Tibial nerve (tissue), 4 donors: ENCODE measurements at regions not wholly inside any gene's neighbourhood (a gene's known extent, or its start where the extent isn't known, plus 50 kb on each side); places are given as distances from the start of the nearest gene placed in this dataset.
"Not testable (repeated sequence)": the region's sequence is repeated elsewhere in the genome, so short reads cannot be mapped to it uniquely, and the experiment has no call there.

Experiments used
- DNase-seq, 2 donors: peaks; one replicate each; pipeline ENCODE4 v3.0.0-alpha.2; 2019; ENCODE audit warnings: low spot score in 2 of 2
- H3K27ac ChIP-seq, 4 donors: fragments of 200-600 bp; sonication (generic) in 3 of 4; one replicate each; pipeline ENCODE4 v1.5.1; 2017 to 2019; ENCODE audit warnings: mild to moderate bottlenecking in 1 of 4
- H3K27me3 ChIP-seq, 2 donors: fragments of 200-600 bp; sonication (generic) in 1 of 2; one replicate each; pipeline versions ENCODE4 v1.5.1 to v1.6.0; 2017 to 2019
- H3K36me3 ChIP-seq, 3 donors: fragments of 200-600 bp; sonication (generic); one replicate each; pipeline ENCODE4 v1.5.1; 2018 to 2019
- H3K4me1 ChIP-seq, 4 donors: fragments of 200-600 bp; sonication (generic) in 3 of 4; one replicate each; pipeline ENCODE4 v1.5.1; 2017 to 2019
- H3K4me3 ChIP-seq, 4 donors: fragments of 200-600 bp; sonication (generic) in 3 of 4; one replicate each; pipeline ENCODE4 v1.5.1; 2017 to 2019; ENCODE audit warnings: mild to moderate bottlenecking in 1 of 4, moderate library complexity in 1 of 4
- H3K9me3 ChIP-seq, 4 donors: fragments of 200-600 bp; sonication (generic) in 3 of 4; one replicate each; pipeline ENCODE4 v1.5.1; 2017 to 2019
- CTCF ChIP-seq, 5 experiments: fragments of 200-600 bp in 3 of 5; fragments of 450-650 bp in 2 of 5; sonication (generic) in 3 of 5; IDR thresholded peaks; one replicate each; pipeline ENCODE4 v1.5.1; 2016 to 2019; ENCODE audit warnings: antibody characterized with exemption in 5 of 5, mild to moderate bottlenecking in 3 of 5, moderate library complexity in 2 of 5
- EP300 ChIP-seq, 2 donors: sonication (generic); formaldehyde crosslinking; IDR thresholded peaks; one replicate each; pipeline ENCODE4 v1.6.1; 2017; ENCODE audit warnings: antibody characterized with exemption in 2 of 2, mild to moderate bottlenecking in 1 of 2
- POLR2A ChIP-seq, 2 donors: fragments of 450-650 bp; IDR thresholded peaks; one replicate each; pipeline ENCODE4 v1.6.1; 2017; ENCODE audit warnings: antibody characterized with exemption in 2 of 2, mild to moderate bottlenecking in 2 of 2, moderate library complexity in 2 of 2
- WGBS, 2 donors: methylation state at CpG; one replicate each; pipeline ENCODE4 v1.1.5; 2018; 5-methylcytosine and 5-hydroxymethylcytosine counted together

GRCh38 chrX:96483647-96484160 is 200.9 kb upstream of the DIAPH2 start:
- H3K27ac ChIP-seq = no peak overlapping the region
- no peak overlapping the region for H3K4me3 ChIP-seq
- H3K9me3 ChIP-seq = no peaks in the 10 kb centered on the region
- H3K4me1 ChIP-seq = no peaks in the 10 kb centered on the region
- TF ChIP-seq EP300 (IDR thresholded peaks at IDR 0.05) (no peak), POLR2A (IDR thresholded peaks at IDR 0.05) (no peak), CTCF (IDR thresholded peaks at IDR 0.05) (no peak)
- H3K36me3 ChIP-seq = no peaks in the 10 kb centered on the region
- no peak for DNase-seq
- no peaks in the 10 kb centered on the region for H3K27me3 ChIP-seq
- WGBS, 2 donors = 81 to 97% methylated on average over 2 of the region's 2 CpGs

- H3K27ac ChIP-seq, H3K4me1 ChIP-seq, DNase-seq, H3K4me3 ChIP-seq, H3K27me3 ChIP-seq, H3K9me3 ChIP-seq, H3K36me3 ChIP-seq: not testable (repeated sequence)
- 79 to 98% methylated on average over 9 to 11 of the region's 11 CpGs for WGBS, 2 donors
Observed at GRCh38 chrX:96486687-96487086, 198.0 kb upstream of the DIAPH2 start.

- no peaks in the 10 kb centered on the region for H3K4me1 ChIP-seq
- TF ChIP-seq EP300 (IDR thresholded peaks at IDR 0.05) (no peak), CTCF (IDR thresholded peaks at IDR 0.05) (no peak), POLR2A (IDR thresholded peaks at IDR 0.05) (no peak)
- H3K4me3 ChIP-seq = no peak overlapping the region
- 35 to 60% methylated on average over 2 of the region's 2 CpGs for WGBS, 2 donors
- no peaks in the 10 kb centered on the region for H3K9me3 ChIP-seq
- DNase-seq = no peak
- H3K27me3 ChIP-seq = no peaks in the 10 kb centered on the region
- H3K27ac ChIP-seq = no peak overlapping the region
- no peaks in the 10 kb centered on the region for H3K36me3 ChIP-seq
Observed at GRCh38 chrX:96502507-96502906, 182.1 kb upstream of the DIAPH2 start.

- not testable (repeated sequence) for H3K4me3 ChIP-seq, H3K36me3 ChIP-seq, H3K27me3 ChIP-seq, DNase-seq, H3K9me3 ChIP-seq, H3K4me1 ChIP-seq, H3K27ac ChIP-seq
- 62 to 80% methylated on average over 2 of the region's 2 CpGs for WGBS, 2 donors
Observed at GRCh38 chrX:96529386-96529785, 155.3 kb upstream of the DIAPH2 start.

GRCh38 chrX:96538104-96538725 is 146.4 kb upstream of the DIAPH2 start:
- H3K27ac ChIP-seq = no peak overlapping the region
- 76 to 87% methylated on average over 12 of the region's 12 CpGs for WGBS, 2 donors

GRCh38 chrX:96540111-96540631 is 144.5 kb upstream of the DIAPH2 start:
- Histone ChIP-seq H3K4me1 (no peaks in the 10 kb centered on the region), H3K27me3 (no peaks in the 10 kb centered on the region), H3K36me3 (no peaks in the 10 kb centered on the region), H3K9me3 (no peaks in the 10 kb centered on the region), H3K27ac (no peak overlapping the region), H3K4me3 (no peak overlapping the region)
- no peak for DNase-seq
- no peak for TF ChIP-seq POLR2A (IDR thresholded peaks at IDR 0.05)
- TF ChIP-seq EP300 (IDR thresholded peaks at IDR 0.05) = no peak
- TF ChIP-seq CTCF (IDR thresholded peaks at IDR 0.05) = no peak
- WGBS, 2 donors = 59 to 65% methylated on average over 2 of the region's 2 CpGs

More at GRCh38 chrX:96538104-96538725, 146.4 kb upstream of the DIAPH2 start:
- Histone ChIP-seq H3K4me3 (no peak overlapping the region), H3K4me1 (no peaks in the 10 kb centered on the region), H3K9me3 (no peaks in the 10 kb centered on the region), H3K27me3 (no peaks in the 10 kb centered on the region), H3K36me3 (no peaks in the 10 kb centered on the region)
- no peak for DNase-seq
- TF ChIP-seq EP300 (IDR thresholded peaks at IDR 0.05) (no peak), POLR2A (IDR thresholded peaks at IDR 0.05) (no peak)
